GM12878 (cell line): ENCODE measurements at regions not wholly inside any gene's neighbourhood (a gene's known extent, or its start where the extent isn't known, plus 50 kb on each side); places are given as distances from the start of the nearest gene placed in this dataset.

Experiments used
- ATAC-seq: fragments of 200-7000 bp; cut with Tn5 transposase; 3 replicates; pipeline ENCODE4 v1.9.1; 2020; ENCODE audit warnings: mild to moderate bottlenecking, moderate library complexity
- BruUV-seq: library from RNA; stranded (reverse); fragments of 400-500 nt; replicated peaks from 2 replicates; lab custom pipeline; 2021; lab: Mats Ljungman, UMichigan
- CTCF ChIA-PET: fragments of 300-600 bp; sonication (Branson Sonifier 250); formaldehyde crosslinking; extraction: SDS; loops from one replicate; lab custom pipeline; 2021; ENCODE audit warnings: inconsistent platforms; lab: Yijun Ruan, JAX
- POLR2A ChIA-PET: fragments of 350-600 bp; formaldehyde crosslinking; extraction: SDS; loops from one replicate; lab custom pipeline; 2021; ENCODE audit warnings: inconsistent platforms; lab: Charles Lee
- RAD21 ChIA-PET: fragments of 300-600 bp; sonication (Branson Sonifier 250); formaldehyde crosslinking; loops from one replicate; lab custom pipeline; 2023; ENCODE audit warnings: antibody characterized with exemption; ENCODE audit not compliant: unreplicated experiment; lab: Charles Lee
- SMC1A ChIA-PET: fragments of 300-600 bp; sonication (Branson Sonifier 250); formaldehyde crosslinking; loops from one replicate; lab custom pipeline; 2023; ENCODE audit not compliant: unreplicated experiment, uncharacterized antibody; lab: Charles Lee
- DNase-seq: peaks from one replicate; pipeline ENCODE4 v3.0.0-alpha.2; 2011; ENCODE audit warnings: low read depth, low spot score
- FAIRE-seq: peaks from 3 replicates; lab custom pipeline; 2011; peaks lifted over from hg19 to GRCh38; lab: Jason Lieb, UNC
- H2AFZ ChIP-seq: 2 replicates; pipeline ENCODE4 v1.6.0; 2011; ENCODE audit warnings: low read depth, low read length, control low read depth; ENCODE audit not compliant: control insufficient read depth
- H3K27ac ChIP-seq: 2 replicates; pipeline ENCODE4 v1.5.1; 2011; ENCODE audit warnings: control low read depth; ENCODE audit not compliant: control insufficient read depth, insufficient read depth
- H3K27me3 ChIP-seq, 2 experiments: replicated peaks in 1 of 2; 2 replicates each; pipeline versions ENCODE4 v1.6.0 to v1.6.1; 2011; ENCODE audit warnings: low read length in 1 of 2; ENCODE audit not compliant: control insufficient read depth in 2 of 2, insufficient read depth in 2 of 2
- H3K36me3 ChIP-seq, 2 experiments: 2 replicates each; pipeline ENCODE4 v1.5.1; 2011; ENCODE audit warnings: low read length in 1 of 2; ENCODE audit not compliant: control insufficient read depth in 2 of 2, insufficient read depth in 2 of 2
- H3K4me1 ChIP-seq: 2 replicates; pipeline ENCODE4 v1.6.1; 2011; ENCODE audit warnings: mild to moderate bottlenecking, low read length, moderate library complexity, mixed read lengths; ENCODE audit not compliant: control insufficient read depth, insufficient read depth
- H3K4me2 ChIP-seq: 2 replicates; pipeline ENCODE4 v1.6.0; 2011; ENCODE audit warnings: control low read depth; ENCODE audit not compliant: control insufficient read depth, insufficient read depth
- H3K4me3 ChIP-seq: fragments of 200-600 bp; sonication (generic); 2 replicates; pipeline ENCODE4 v1.5.1; 2016
- H3K79me2 ChIP-seq: 2 replicates; pipeline ENCODE4 v1.6.0; 2011; ENCODE audit warnings: low read length; ENCODE audit not compliant: control insufficient read depth, insufficient read depth
- H3K9ac ChIP-seq: 2 replicates; pipeline ENCODE4 v1.8.0; 2011; ENCODE audit warnings: low read length, control low read depth, mixed read lengths; ENCODE audit not compliant: control insufficient read depth, insufficient read depth
- H3K9me3 ChIP-seq: replicated peaks from 3 replicates; pipeline ENCODE4 v1.5.1; 2011; ENCODE audit warnings: mild to moderate bottlenecking, low read length; ENCODE audit not compliant: control insufficient read depth, insufficient read depth
- H4K20me1 ChIP-seq: 2 replicates; pipeline ENCODE4 v1.6.0; 2011; ENCODE audit not compliant: control insufficient read depth, insufficient read depth
- BHLHE40 ChIP-seq, 2 experiments: fragments of 450-650 bp in 1 of 2; IDR thresholded peaks; 2 replicates each; pipeline ENCODE4 v1.6.1; 2011 to 2017; ENCODE audit warnings: low read depth in 2 of 2, borderline replicate concordance in 1 of 2, improper control_type of control experiment in 1 of 2, low read length in 1 of 2, mild to moderate bottlenecking in 1 of 2
- MEF2B ChIP-seq: fragments of 450-650 bp; IDR thresholded peaks from 2 replicates; pipeline ENCODE4 v1.6.1; 2018; ENCODE audit warnings: mild to moderate bottlenecking, moderate library complexity; ENCODE audit not compliant: partially characterized antibody, poor library complexity, severe bottlenecking
- NFYA ChIP-seq: IDR thresholded peaks from 2 replicates; pipeline ENCODE4 v1.6.1; 2011; ENCODE audit warnings: low read depth, mild to moderate bottlenecking, low read length, improper control_type of control experiment, borderline replicate concordance
- SMAD1 ChIP-seq: fragments of 450-650 bp; IDR thresholded peaks from 2 replicates; pipeline ENCODE4 v1.6.1; 2018; ENCODE audit warnings: mild to moderate bottlenecking, low read depth; ENCODE audit not compliant: partially characterized antibody
- SUZ12 ChIP-seq: fragments of 200-600 bp; sonication (generic); IDR thresholded peaks from one replicate; pipeline ENCODE4 v1.6.1; 2018; ENCODE audit warnings: antibody characterized with exemption, mild to moderate bottlenecking; ENCODE audit not compliant: unreplicated experiment
- TCF12 ChIP-seq: IDR thresholded peaks from 2 replicates; pipeline ENCODE4 v1.6.1; 2011; ENCODE audit warnings: low read depth, mild to moderate bottlenecking, low read length
- ZBED1 ChIP-seq: IDR thresholded peaks from 2 replicates; pipeline ENCODE4 v1.6.1; 2016; ENCODE audit warnings: borderline replicate concordance
- ZNF24 ChIP-seq: fragments of 450-650 bp; IDR thresholded peaks from 2 replicates; pipeline ENCODE4 v1.6.1; 2017; ENCODE audit warnings: antibody characterized with exemption, mild to moderate bottlenecking
- ZZZ3 ChIP-seq: IDR thresholded peaks from 2 replicates; pipeline ENCODE4 v1.6.1; 2011; ENCODE audit warnings: low read depth; ENCODE audit not compliant: control insufficient read depth, insufficient read length
- WGBS: methylation state at CpG from one replicate; pipeline ENCODE4 v1.1.6; 2016; ENCODE audit warnings: low lambda C conversion rate; ENCODE audit not compliant: insufficient replicate concordance, insufficient coverage; ENCODE audit errors: missing lambda C conversion rate; 5-methylcytosine and 5-hydroxymethylcytosine counted together
- in situ Hi-C: fragments of 300-500 bp; cut with MboI; formaldehyde crosslinking; loops from 9 replicates; pipeline ENCODE4 v1.14.3; 2018; ENCODE audit warnings: mixed read lengths
- intact Hi-C: fragments of 100-400 bp; cut with micrococcal nuclease; formaldehyde crosslinking; loops from one replicate; pipeline ENCODE4 v1.14.2; 2022; ENCODE audit not compliant: unreplicated experiment
- TF ChIP-seq, protein P1 (sequence below): fragments of 450-650 bp; formaldehyde crosslinking; IDR thresholded peaks from 2 replicates; pipeline ENCODE4 v1.4.0; 2022; ENCODE audit warnings: mild to moderate bottlenecking, moderate library complexity
- TF ChIP-seq, protein P2 (sequence below): fragments of 450-650 bp; formaldehyde crosslinking; IDR thresholded peaks from 2 replicates; pipeline ENCODE4 v1.5.0; 2022; ENCODE audit warnings: mild to moderate bottlenecking, missing genetic modification characterization

DNA sequence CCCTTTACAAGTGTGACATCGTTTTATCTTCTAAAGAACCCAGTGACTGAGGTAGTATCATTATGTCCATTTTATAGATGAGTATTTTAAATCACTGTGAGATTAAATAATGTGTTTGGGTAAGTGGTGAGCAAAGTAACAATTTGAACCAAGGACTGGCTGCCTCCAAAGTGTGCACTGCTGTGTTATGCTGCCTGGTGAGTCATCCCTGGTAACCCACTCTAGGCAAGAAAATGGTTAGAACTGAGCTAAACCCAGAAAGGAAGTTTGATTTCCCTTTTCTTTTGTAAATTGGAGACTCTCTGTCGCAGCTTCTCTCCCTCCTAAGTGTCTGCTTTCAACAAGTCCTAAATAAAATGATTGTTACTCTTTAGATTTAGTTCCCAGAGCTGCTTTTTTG, 342.8 kb upstream of the KAZN start:
- TF ChIP-seq MEF2B, result no peak
- TF ChIP-seq SMAD1, result no peak
- TF ChIP-seq ZNF24, result no peak
- TF ChIP-seq ZZZ3, result no peak
- TF ChIP-seq BHLHE40 (IDR thresholded peaks at IDR 0.05; ENCODE audit: borderline replicate concordance in 1 of 2, low read depth in 2 of 2, low read length in 1 of 2), result no peak
- H3K27ac ChIP-seq, result no peak overlapping the region
- no peaks in the 10 kb centered on the region for H4K20me1 ChIP-seq
- no TSS peak for BruUV-seq
- ChIA-PET CTCF (no interaction called here), POLR2A (no interaction called here), SMC1A (interaction anchor here (0.5 kb wide), 1 partner anchor 44 kb away, joined by 4 read pairs; no protein-coding TSS in a partner anchor), RAD21 (no interaction called here)
- DNase-seq, result no peak
- H3K4me2 ChIP-seq, result no peak overlapping the region
- no peaks in the 10 kb centered on the region for H3K79me2 ChIP-seq
- ATAC-seq, result no peak
- H3K27me3 ChIP-seq, result no peaks in the 10 kb centered on the region
- H3K4me3 ChIP-seq, result no peak overlapping the region
- intact Hi-C loops (no loop called here), in situ Hi-C loops (no loop called here)
- H3K9ac ChIP-seq, result no peak overlapping the region
- H2AFZ ChIP-seq, result no peak overlapping the region
- H3K9me3 ChIP-seq, result no peaks in the 10 kb centered on the region
- no peaks in the 10 kb centered on the region for H3K4me1 ChIP-seq
- no peak for FAIRE-seq
- no peaks in the 10 kb centered on the region for H3K36me3 ChIP-seq
- 0% methylated on average over 2 of the region's 2 CpGs for WGBS

GRCh38 chr1:14259191-14259757, 339.2 kb upstream of the KAZN start:
- Histone ChIP-seq H3K27ac (no peak overlapping the region), H3K9ac (no peak overlapping the region), H4K20me1 (no peaks in the 10 kb centered on the region), H2AFZ (no peak overlapping the region), H3K9me3 (no peaks in the 10 kb centered on the region), H3K4me2 (no peak overlapping the region), H3K4me1 (no peaks in the 10 kb centered on the region), H3K27me3 (no peaks in the 10 kb centered on the region), H3K4me3 (no peak overlapping the region), H3K36me3 (no peaks in the 10 kb centered on the region), H3K79me2 (no peaks in the 10 kb centered on the region)
- FAIRE-seq (no peak), DNase-seq (no peak), ATAC-seq (no peak)
- ChIA-PET SMC1A (no interaction called here), POLR2A (no interaction called here), RAD21 (no interaction called here), CTCF (no interaction called here)
- in situ Hi-C loops, result no loop called here
- 50% methylated on average over 13 of the region's 13 CpGs for WGBS
- intact Hi-C loops, result no loop called here
- BruUV-seq, result no TSS peak
- no peak for TF ChIP-seq SUZ12
- no peak for TF ChIP-seq TCF12
- TF ChIP-seq SMAD1, result no peak
- TF ChIP-seq, protein P1, sequence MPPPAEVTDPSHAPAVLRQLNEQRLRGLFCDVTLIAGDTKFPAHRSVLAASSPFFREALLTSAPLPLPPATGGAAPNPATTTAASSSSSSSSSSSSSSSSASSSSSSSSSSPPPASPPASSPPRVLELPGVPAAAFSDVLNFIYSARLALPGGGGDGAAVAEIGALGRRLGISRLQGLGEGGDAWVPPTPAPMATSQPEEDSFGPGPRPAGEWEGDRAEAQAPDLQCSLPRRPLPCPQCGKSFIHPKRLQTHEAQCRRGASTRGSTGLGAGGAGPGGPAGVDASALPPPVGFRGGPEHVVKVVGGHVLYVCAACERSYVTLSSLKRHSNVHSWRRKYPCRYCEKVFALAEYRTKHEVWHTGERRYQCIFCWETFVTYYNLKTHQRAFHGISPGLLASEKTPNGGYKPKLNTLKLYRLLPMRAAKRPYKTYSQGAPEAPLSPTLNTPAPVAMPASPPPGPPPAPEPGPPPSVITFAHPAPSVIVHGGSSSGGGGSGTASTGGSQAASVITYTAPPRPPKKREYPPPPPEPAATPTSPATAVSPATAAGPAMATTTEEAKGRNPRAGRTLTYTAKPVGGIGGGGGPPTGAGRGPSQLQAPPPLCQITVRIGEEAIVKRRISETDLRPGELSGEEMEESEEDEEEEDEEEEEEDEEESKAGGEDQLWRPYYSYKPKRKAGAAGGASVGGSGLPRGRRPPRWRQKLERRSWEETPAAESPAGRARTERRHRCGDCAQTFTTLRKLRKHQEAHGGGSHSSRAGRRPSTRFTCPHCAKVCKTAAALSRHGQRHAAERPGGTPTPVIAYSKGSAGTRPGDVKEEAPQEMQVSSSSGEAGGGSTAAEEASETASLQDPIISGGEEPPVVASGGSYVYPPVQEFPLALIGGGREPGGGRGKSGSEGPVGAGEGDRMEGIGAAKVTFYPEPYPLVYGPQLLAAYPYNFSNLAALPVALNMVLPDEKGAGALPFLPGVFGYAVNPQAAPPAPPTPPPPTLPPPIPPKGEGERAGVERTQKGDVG, result no peak
- no peak for TF ChIP-seq ZBED1
- TF ChIP-seq, protein P2, sequence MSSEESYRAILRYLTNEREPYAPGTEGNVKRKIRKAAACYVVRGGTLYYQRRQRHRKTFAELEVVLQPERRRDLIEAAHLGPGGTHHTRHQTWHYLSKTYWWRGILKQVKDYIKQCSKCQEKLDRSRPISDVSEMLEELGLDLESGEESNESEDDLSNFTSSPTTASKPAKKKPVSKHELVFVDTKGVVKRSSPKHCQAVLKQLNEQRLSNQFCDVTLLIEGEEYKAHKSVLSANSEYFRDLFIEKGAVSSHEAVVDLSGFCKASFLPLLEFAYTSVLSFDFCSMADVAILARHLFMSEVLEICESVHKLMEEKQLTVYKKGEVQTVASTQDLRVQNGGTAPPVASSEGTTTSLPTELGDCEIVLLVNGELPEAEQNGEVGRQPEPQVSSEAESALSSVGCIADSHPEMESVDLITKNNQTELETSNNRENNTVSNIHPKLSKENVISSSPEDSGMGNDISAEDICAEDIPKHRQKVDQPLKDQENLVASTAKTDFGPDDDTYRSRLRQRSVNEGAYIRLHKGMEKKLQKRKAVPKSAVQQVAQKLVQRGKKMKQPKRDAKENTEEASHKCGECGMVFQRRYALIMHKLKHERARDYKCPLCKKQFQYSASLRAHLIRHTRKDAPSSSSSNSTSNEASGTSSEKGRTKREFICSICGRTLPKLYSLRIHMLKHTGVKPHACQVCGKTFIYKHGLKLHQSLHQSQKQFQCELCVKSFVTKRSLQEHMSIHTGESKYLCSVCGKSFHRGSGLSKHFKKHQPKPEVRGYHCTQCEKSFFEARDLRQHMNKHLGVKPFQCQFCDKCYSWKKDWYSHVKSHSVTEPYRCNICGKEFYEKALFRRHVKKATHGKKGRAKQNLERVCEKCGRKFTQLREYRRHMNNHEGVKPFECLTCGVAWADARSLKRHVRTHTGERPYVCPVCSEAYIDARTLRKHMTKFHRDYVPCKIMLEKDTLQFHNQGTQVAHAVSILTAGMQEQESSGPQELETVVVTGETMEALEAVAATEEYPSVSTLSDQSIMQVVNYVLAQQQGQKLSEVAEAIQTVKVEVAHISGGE (CRISPR knock-in tag), result no peak
- no peak for TF ChIP-seq NFYA
